NT2/D1 (cell line): ENCODE measurements at regions not wholly inside any gene's neighbourhood (a gene's known extent, or its start where the extent isn't known, plus 50 kb on each side); places are given as distances from the start of the nearest gene placed in this dataset.

Experiments used
- DNase-seq: peaks from one replicate; pipeline ENCODE4 v3.0.0-alpha.2; 2011; ENCODE audit warnings: low read depth, low spot score
- H3K27me3 ChIP-seq: 2 replicates; pipeline ENCODE4 v1.6.0; 2011; ENCODE audit warnings: mild to moderate bottlenecking; ENCODE audit not compliant: insufficient read length, insufficient read depth
- H3K36me3 ChIP-seq: 2 replicates; pipeline ENCODE4 v1.6.1; 2011; ENCODE audit warnings: mild to moderate bottlenecking, low read length, mixed read lengths; ENCODE audit not compliant: insufficient read depth, insufficient read length
- H3K4me1 ChIP-seq: 2 replicates; pipeline ENCODE4 v1.5.1; 2011; ENCODE audit not compliant: insufficient read depth, insufficient read length
- H3K4me3 ChIP-seq: 2 replicates; pipeline ENCODE4 v1.5.1; 2011; ENCODE audit warnings: low read depth; ENCODE audit not compliant: insufficient read length
- H3K9ac ChIP-seq: 2 replicates; pipeline ENCODE4 v1.6.0; 2011; ENCODE audit warnings: low read depth; ENCODE audit not compliant: insufficient read length
- H3K9me3 ChIP-seq: 2 replicates; pipeline ENCODE4 v1.5.1; 2011; ENCODE audit warnings: mild to moderate bottlenecking, low read length; ENCODE audit not compliant: insufficient read depth
- SUZ12 ChIP-seq: IDR thresholded peaks from 2 replicates; pipeline ENCODE4 v1.6.1; 2011; ENCODE audit not compliant: insufficient read length, insufficient read depth; ENCODE audit errors: extremely low read depth
- YY1 ChIP-seq: IDR thresholded peaks from 2 replicates; pipeline ENCODE4 v1.6.1; 2011; ENCODE audit not compliant: insufficient read length, insufficient read depth
- ZNF274 ChIP-seq: IDR thresholded peaks from 2 replicates; pipeline ENCODE4 v1.6.1; 2011; ENCODE audit warnings: mild to moderate bottlenecking, low read depth, low read length

GRCh38 chr3:8266730-8267131, 234.9 kb upstream of the LMCD1 start:
- no peak for DNase-seq
- Histone ChIP-seq H3K9ac (no peak overlapping the region), H3K36me3 (no peaks in the 10 kb centered on the region), H3K27me3 (no peaks in the 10 kb centered on the region), H3K4me1 (no peaks in the 10 kb centered on the region), H3K4me3 (no peak overlapping the region), H3K9me3 (no peaks in the 10 kb centered on the region)
- TF ChIP-seq SUZ12 (no peak), ZNF274 (no peak), YY1 (no peak)

GRCh38 chr3:8273479-8273878, 228.1 kb upstream of the LMCD1 start:
- Histone ChIP-seq H3K36me3 (no peaks in the 10 kb centered on the region), H3K4me3 (no peak overlapping the region), H3K9me3 (peaks cover 5% of the 10 kb centered on the region; the same call in 1 of the 2 replicates), H3K27me3 (no peaks in the 10 kb centered on the region), H3K4me1 (no peaks in the 10 kb centered on the region), H3K9ac (no peak overlapping the region)
- DNase-seq: no peak
- TF ChIP-seq YY1 (no peak), SUZ12 (no peak), ZNF274 (no peak)

GRCh38 chr3:8276056-8276455, 225.6 kb upstream of the LMCD1 start:
- Histone ChIP-seq H3K27me3 (no peaks in the 10 kb centered on the region), H3K36me3 (no peaks in the 10 kb centered on the region), H3K4me1 (peaks cover 5% of the 10 kb centered on the region), H3K9me3 (peaks cover 5% of the 10 kb centered on the region; the same call in 1 of the 2 replicates), H3K9ac (no peak overlapping the region), H3K4me3 (no peak overlapping the region)
- TF ChIP-seq ZNF274 (no peak), SUZ12 (no peak), YY1 (no peak)
- no peak for DNase-seq

- Histone ChIP-seq H3K4me1 (peaks cover 5% of the 10 kb centered on the region), H3K9me3 (peaks cover 5% of the 10 kb centered on the region; the same call in 1 of the 2 replicates), H3K36me3 (no peaks in the 10 kb centered on the region), H3K27me3 (no peaks in the 10 kb centered on the region), H3K4me3 (no peak overlapping the region), H3K9ac (no peak overlapping the region)
- no peak for TF ChIP-seq ZNF274
- no peak for TF ChIP-seq YY1
- TF ChIP-seq SUZ12: no peak
- no peak for DNase-seq
These were observed 225.1 kb upstream of the LMCD1 start for GRCh38 chr3:8276506-8276905.

GRCh38 chr3:8278448-8278847, 223.2 kb upstream of the LMCD1 start:
- Histone ChIP-seq H3K36me3 (no peaks in the 10 kb centered on the region), H3K27me3 (no peaks in the 10 kb centered on the region), H3K9ac (no peak overlapping the region), H3K4me3 (no peak overlapping the region), H3K9me3 (no peaks in the 10 kb centered on the region), H3K4me1 (peaks cover 5% of the 10 kb centered on the region)
- no peak for DNase-seq
- TF ChIP-seq SUZ12: no peak
- TF ChIP-seq YY1: no peak
- no peak for TF ChIP-seq ZNF274

GRCh38 chr3:8279476-8279875, 222.1 kb upstream of the LMCD1 start:
- H3K36me3 ChIP-seq: no peaks in the 10 kb centered on the region
- H3K4me1 ChIP-seq: peaks cover 5% of the 10 kb centered on the region
- TF ChIP-seq ZNF274: no peak
- no peak for TF ChIP-seq YY1
- TF ChIP-seq SUZ12: no peak
- H3K9me3 ChIP-seq: no peaks in the 10 kb centered on the region
- no peak overlapping the region for H3K4me3 ChIP-seq
- H3K27me3 ChIP-seq: no peaks in the 10 kb centered on the region
- no peak overlapping the region for H3K9ac ChIP-seq
- DNase-seq: no peak

- TF ChIP-seq YY1 (no peak), ZNF274 (no peak), SUZ12 (no peak)
- Histone ChIP-seq H3K4me1 (peaks cover 5% of the 10 kb centered on the region), H3K27me3 (no peaks in the 10 kb centered on the region), H3K9ac (no peak overlapping the region), H3K4me3 (no peak overlapping the region), H3K9me3 (no peaks in the 10 kb centered on the region), H3K36me3 (no peaks in the 10 kb centered on the region)
- no peak for DNase-seq
These were observed 221.6 kb upstream of the LMCD1 start for GRCh38 chr3:8279886-8280550.

GRCh38 chr3:8282541-8283165, 219.0 kb upstream of the LMCD1 start:
- no peaks in the 10 kb centered on the region for H3K36me3 ChIP-seq
- TF ChIP-seq ZNF274: no peak
- TF ChIP-seq SUZ12: no peak
- TF ChIP-seq YY1: no peak
- no peak overlapping the region for H3K9ac ChIP-seq
- H3K4me3 ChIP-seq: no peak overlapping the region
- H3K27me3 ChIP-seq: no peaks in the 10 kb centered on the region
- DNase-seq: no peak
- H3K4me1 ChIP-seq: peaks cover 5% of the 10 kb centered on the region
- H3K9me3 ChIP-seq: no peaks in the 10 kb centered on the region
